ENCODE measurements at regions not wholly inside any gene's neighbourhood (a gene's known extent, or its start where the extent isn't known, plus 50 kb on each side); places are given as distances from the start of the nearest gene placed in this dataset.

DNA sequence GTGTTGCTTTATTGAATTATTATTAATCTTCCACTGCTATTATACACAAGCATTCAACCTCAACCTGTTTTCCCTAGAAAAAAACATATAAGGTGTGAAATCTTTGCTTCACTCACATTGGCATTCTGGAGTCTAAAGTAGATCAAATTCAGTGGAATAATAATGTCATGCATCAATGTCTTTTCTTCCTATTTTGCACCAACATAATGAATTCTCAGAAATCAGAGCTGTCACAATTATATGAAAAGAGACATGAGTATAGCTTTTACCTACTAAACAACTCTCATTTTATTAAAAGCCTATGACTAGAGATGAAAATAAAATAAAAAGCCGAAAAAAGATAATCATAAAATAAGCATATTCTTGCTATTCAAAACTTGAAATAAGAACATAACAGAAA, 96.3 kb upstream of the QRFPR start:
- Histone ChIP-seq H3K9me3 (no peaks in the 10 kb centered on the region), H3K27me3 (no peaks in the 10 kb centered on the region), H3K36me3 (no peaks in the 10 kb centered on the region), H3K27ac (no peak overlapping the region), H3K4me1 (no peaks in the 10 kb centered on the region), H3K4me3 (no peak overlapping the region)
- DNase-seq, result no peak
- TF ChIP-seq CTCF (IDR thresholded peaks at IDR 0.05), result no peak
- TF ChIP-seq POLR2A (IDR thresholded peaks at IDR 0.05), result no peak
- 79 to 89% methylated on average over 1 of the region's 1 CpG for WGBS, 2 donors
- intact Hi-C loops (cut with DNase I), result no loop called here

- H3K36me3 ChIP-seq, result no peaks in the 10 kb centered on the region
- intact Hi-C loops (cut with DNase I), result no loop called here
- no peak for TF ChIP-seq CTCF (IDR thresholded peaks at IDR 0.05)
- no peak for TF ChIP-seq POLR2A (IDR thresholded peaks at IDR 0.05)
- H3K9me3 ChIP-seq, result no peaks in the 10 kb centered on the region
- no peak for DNase-seq
- H3K27ac ChIP-seq, result no peak overlapping the region
- no peaks in the 10 kb centered on the region for H3K4me1 ChIP-seq
- H3K27me3 ChIP-seq, result no peaks in the 10 kb centered on the region
- 51% methylated on average over 2 of the region's 2 CpGs for WGBS, 2 donors
- H3K4me3 ChIP-seq, result no peak overlapping the region
Observed at GRCh38 chr4:121472937-121473721, 92.3 kb upstream of the QRFPR start.

GRCh38 chr4:121464854-121465253, 84.0 kb upstream of the QRFPR start:
- H3K4me1 ChIP-seq, result no peaks in the 10 kb centered on the region
- TF ChIP-seq CTCF (IDR thresholded peaks at IDR 0.05) (no peak), POLR2A (IDR thresholded peaks at IDR 0.05) (no peak)
- no peaks in the 10 kb centered on the region for H3K36me3 ChIP-seq
- no peak overlapping the region for H3K4me3 ChIP-seq
- WGBS, 2 donors, result 50 to 52% methylated on average over 2 of the region's 2 CpGs
- no peaks in the 10 kb centered on the region for H3K9me3 ChIP-seq
- intact Hi-C loops (cut with DNase I), result loop anchor here (10.0 kb wide), 1 partner anchor 270 kb away; no protein-coding TSS in a partner anchor
- DNase-seq, result no peak
- H3K27me3 ChIP-seq, result peaks cover 0 to 3% (median 0%) of the 10 kb centered on the region in 4 donors
- H3K27ac ChIP-seq, result no peak overlapping the region

GRCh38 chr4:121462660-121463261, 81.9 kb upstream of the QRFPR start:
- intact Hi-C loops (cut with DNase I), result loop anchor here (10.0 kb wide), 1 partner anchor 272 kb away; no protein-coding TSS in a partner anchor
- no peak for DNase-seq
- Histone ChIP-seq H3K36me3 (no peaks in the 10 kb centered on the region), H3K27ac (no peak overlapping the region), H3K27me3 (peaks cover 0 to 3% (median 0%) of the 10 kb centered on the region in 4 donors), H3K4me1 (no peaks in the 10 kb centered on the region), H3K9me3 (no peaks in the 10 kb centered on the region), H3K4me3 (no peak overlapping the region)
- WGBS, 2 donors, result 33 to 43% methylated on average over 5 of the region's 5 CpGs
- TF ChIP-seq CTCF (IDR thresholded peaks at IDR 0.05), result peak in 5 of 6 experiments; percentile 31 to 61 (median 38)
- TF ChIP-seq POLR2A (IDR thresholded peaks at IDR 0.05), result no peak

GRCh38 chr4:121459026-121459425, 78.2 kb upstream of the QRFPR start:
- peaks cover 0 to 14% (median 0%) of the 10 kb centered on the region in 4 donors for H3K27me3 ChIP-seq
- H3K9me3 ChIP-seq, result no peaks in the 10 kb centered on the region
- no peak for DNase-seq
- H3K4me3 ChIP-seq, result no peak overlapping the region
- WGBS, 2 donors, result 60 to 83% methylated on average over 2 of the region's 2 CpGs
- TF ChIP-seq CTCF (IDR thresholded peaks at IDR 0.05) (no peak), POLR2A (IDR thresholded peaks at IDR 0.05) (no peak)
- intact Hi-C loops (cut with DNase I), result no loop called here
- H3K4me1 ChIP-seq, result no peaks in the 10 kb centered on the region
- no peaks in the 10 kb centered on the region for H3K36me3 ChIP-seq
- no peak overlapping the region for H3K27ac ChIP-seq

All from esophagus squamous epithelium (tissue), 5 donors.